DND-41 (cell line): ENCODE measurements at regions not wholly inside any gene's neighbourhood (a gene's known extent, or its start where the extent isn't known, plus 50 kb on each side); places are given as distances from the start of the nearest gene placed in this dataset.

Source experiments
- ATAC-seq: fragments of 200-7000 bp; cut with Tn5 transposase; 3 replicates; pipeline ENCODE4 v1.9.1; 2021; ENCODE audit warnings: low read depth; ENCODE audit not compliant: insufficient read depth
- DNase-seq: peaks from one replicate; pipeline ENCODE4 v3.0.0-alpha.2; 2020
- H2AFZ ChIP-seq: 2 replicates; pipeline ENCODE4 v1.6.0; 2012; ENCODE audit warnings: low read depth, low read length
- H3K27ac ChIP-seq: 2 replicates; pipeline ENCODE4 v1.5.1; 2012; ENCODE audit warnings: low read length, inconsistent platforms
- H3K27me3 ChIP-seq: fragments of 200-600 bp; sonication (generic); 2 replicates; pipeline ENCODE4 v1.6.0; 2012; ENCODE audit warnings: low read length, mild to moderate bottlenecking, inconsistent platforms; ENCODE audit not compliant: insufficient read depth, poor library complexity
- H3K36me3 ChIP-seq: 2 replicates; pipeline ENCODE4 v1.5.1; 2012; ENCODE audit warnings: low read length, inconsistent platforms; ENCODE audit not compliant: insufficient read depth
- H3K4me1 ChIP-seq: 2 replicates; pipeline ENCODE4 v1.5.1; 2012; ENCODE audit warnings: mild to moderate bottlenecking, low read length; ENCODE audit not compliant: insufficient read depth
- H3K4me2 ChIP-seq: 2 replicates; pipeline ENCODE4 v1.6.0; 2012; ENCODE audit warnings: mild to moderate bottlenecking, moderate library complexity, low read length, inconsistent platforms; ENCODE audit not compliant: insufficient read depth
- H3K4me3 ChIP-seq, 2 experiments: fragments of 200-600 bp in 1 of 2; shearing (Covaris generic) in 1 of 2; 2 replicates each; pipeline ENCODE4 v1.5.1; 2012 to 2016; ENCODE audit warnings: inconsistent platforms in 2 of 2, low read length in 2 of 2, mild to moderate bottlenecking in 2 of 2, low read depth in 1 of 2, moderate library complexity in 1 of 2
- H3K79me2 ChIP-seq: 2 replicates; pipeline ENCODE4 v1.6.0; 2012; ENCODE audit warnings: low read length, inconsistent platforms; ENCODE audit not compliant: insufficient read depth
- H3K9ac ChIP-seq: 2 replicates; pipeline ENCODE4 v1.6.0; 2012; ENCODE audit warnings: low read depth, mild to moderate bottlenecking, inconsistent platforms, low read length, moderate library complexity
- H3K9me3 ChIP-seq: 2 replicates; pipeline ENCODE4 v1.5.1; 2012; ENCODE audit warnings: low read length, moderate library complexity, mild to moderate bottlenecking, inconsistent platforms; ENCODE audit not compliant: insufficient read depth, severe bottlenecking
- H4K20me1 ChIP-seq: 2 replicates; pipeline ENCODE4 v1.6.0; 2012; ENCODE audit warnings: low read length; ENCODE audit not compliant: insufficient read depth
- CTCF ChIP-seq: IDR thresholded peaks from 2 replicates; pipeline ENCODE4 v1.5.1; 2012; ENCODE audit warnings: borderline replicate concordance, low read length, moderate library complexity, mild to moderate bottlenecking; ENCODE audit not compliant: poor library complexity, severe bottlenecking; ENCODE audit errors: extremely low read depth
- EZH2 ChIP-seq: IDR thresholded peaks from 3 replicates; pipeline ENCODE4 v1.6.1; 2012; ENCODE audit warnings: borderline replicate concordance, low read depth, mild to moderate bottlenecking, moderate library complexity, low read length, inconsistent platforms; ENCODE audit not compliant: severe bottlenecking

GRCh38 chr1:81317191-81317590 is 483.5 kb upstream of the ADGRL2 start:
- Histone ChIP-seq H3K36me3 (no peaks in the 10 kb centered on the region), H3K79me2 (no peaks in the 10 kb centered on the region), H3K9me3 (no peaks in the 10 kb centered on the region), H3K27ac (no peak overlapping the region), H3K4me3 (no peak overlapping the region), H3K4me1 (no peaks in the 10 kb centered on the region), H3K27me3 (no peaks in the 10 kb centered on the region), H3K4me2 (no peak overlapping the region), H2AFZ (no peak overlapping the region), H3K9ac (no peak overlapping the region), H4K20me1 (no peaks in the 10 kb centered on the region)
- ATAC-seq (no peak), DNase-seq (no peak)
- TF ChIP-seq CTCF (no peak), EZH2 (no peak)

- DNase-seq (no peak), ATAC-seq (no peak)
- no peaks in the 10 kb centered on the region for H4K20me1 ChIP-seq
- H3K27ac ChIP-seq = no peak overlapping the region
- H3K9me3 ChIP-seq = no peaks in the 10 kb centered on the region
- no peaks in the 10 kb centered on the region for H3K27me3 ChIP-seq
- no peak overlapping the region for H3K4me2 ChIP-seq
- TF ChIP-seq CTCF = no peak
- TF ChIP-seq EZH2 = no peak
- no peak overlapping the region for H3K9ac ChIP-seq
- no peaks in the 10 kb centered on the region for H3K36me3 ChIP-seq
- no peak overlapping the region for H3K4me3 ChIP-seq
- H3K79me2 ChIP-seq = no peaks in the 10 kb centered on the region
- no peak overlapping the region for H2AFZ ChIP-seq
- H3K4me1 ChIP-seq = no peaks in the 10 kb centered on the region
Measured at GRCh38 chr1:81314513-81315233, 486.1 kb upstream of the ADGRL2 start.

- Histone ChIP-seq H3K4me1 (no peaks in the 10 kb centered on the region), H3K9ac (no peak overlapping the region), H2AFZ (no peak overlapping the region), H3K4me3 (no peak overlapping the region), H3K9me3 (no peaks in the 10 kb centered on the region), H3K4me2 (no peak overlapping the region), H3K27me3 (no peaks in the 10 kb centered on the region), H4K20me1 (no peaks in the 10 kb centered on the region), H3K79me2 (no peaks in the 10 kb centered on the region), H3K36me3 (no peaks in the 10 kb centered on the region), H3K27ac (no peak overlapping the region)
- TF ChIP-seq EZH2 = no peak
- TF ChIP-seq CTCF = no peak
- ATAC-seq (no peak), DNase-seq (no peak)
Measured at GRCh38 chr1:81313289-81313688, 487.4 kb upstream of the ADGRL2 start.
